ENCODE measurements at regions not wholly inside any gene's neighbourhood (a gene's known extent, or its start where the extent isn't known, plus 50 kb on each side); places are given as distances from the start of the nearest gene placed in this dataset.
A peak's percentile ranks its signal among the peaks of the same experiment; 100 is the strongest.

GRCh38 chr6:167763056-167763944 lies 63.4 kb upstream of the AFDN start (continued):
- TF ChIP-seq, protein P1, sequence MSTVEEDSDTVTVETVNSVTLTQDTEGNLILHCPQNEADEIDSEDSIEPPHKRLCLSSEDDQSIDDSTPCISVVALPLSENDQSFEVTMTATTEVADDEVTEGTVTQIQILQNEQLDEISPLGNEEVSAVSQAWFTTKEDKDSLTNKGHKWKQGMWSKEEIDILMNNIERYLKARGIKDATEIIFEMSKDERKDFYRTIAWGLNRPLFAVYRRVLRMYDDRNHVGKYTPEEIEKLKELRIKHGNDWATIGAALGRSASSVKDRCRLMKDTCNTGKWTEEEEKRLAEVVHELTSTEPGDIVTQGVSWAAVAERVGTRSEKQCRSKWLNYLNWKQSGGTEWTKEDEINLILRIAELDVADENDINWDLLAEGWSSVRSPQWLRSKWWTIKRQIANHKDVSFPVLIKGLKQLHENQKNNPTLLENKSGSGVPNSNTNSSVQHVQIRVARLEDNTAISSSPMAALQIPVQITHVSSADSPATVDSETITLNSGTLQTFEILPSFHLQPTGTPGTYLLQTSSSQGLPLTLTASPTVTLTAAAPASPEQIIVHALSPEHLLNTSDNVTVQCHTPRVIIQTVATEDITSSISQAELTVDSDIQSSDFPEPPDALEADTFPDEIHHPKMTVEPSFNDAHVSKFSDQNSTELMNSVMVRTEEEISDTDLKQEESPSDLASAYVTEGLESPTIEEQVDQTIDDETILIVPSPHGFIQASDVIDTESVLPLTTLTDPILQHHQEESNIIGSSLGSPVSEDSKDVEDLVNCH (CRISPR knock-in tag; IDR thresholded peaks at IDR 0.05): no peak
- no peak for TF ChIP-seq CREB1 (IDR thresholded peaks at IDR 0.05)
- TF ChIP-seq CREB1 (CRISPR knock-in tag; IDR thresholded peaks at IDR 0.05): no peak
- TF ChIP-seq MEIS1 (CRISPR knock-in tag; IDR thresholded peaks at IDR 0.05; ENCODE audit: borderline replicate concordance): peak; percentile 17; the same call in 1 of the 2 replicates
- TF ChIP-seq ZNF207 (IDR thresholded peaks at IDR 0.05; ENCODE audit: borderline replicate concordance): no peak
- no peak for TF ChIP-seq KLF11 (CRISPR knock-in tag; IDR thresholded peaks at IDR 0.05)
- TF ChIP-seq, protein P2, sequence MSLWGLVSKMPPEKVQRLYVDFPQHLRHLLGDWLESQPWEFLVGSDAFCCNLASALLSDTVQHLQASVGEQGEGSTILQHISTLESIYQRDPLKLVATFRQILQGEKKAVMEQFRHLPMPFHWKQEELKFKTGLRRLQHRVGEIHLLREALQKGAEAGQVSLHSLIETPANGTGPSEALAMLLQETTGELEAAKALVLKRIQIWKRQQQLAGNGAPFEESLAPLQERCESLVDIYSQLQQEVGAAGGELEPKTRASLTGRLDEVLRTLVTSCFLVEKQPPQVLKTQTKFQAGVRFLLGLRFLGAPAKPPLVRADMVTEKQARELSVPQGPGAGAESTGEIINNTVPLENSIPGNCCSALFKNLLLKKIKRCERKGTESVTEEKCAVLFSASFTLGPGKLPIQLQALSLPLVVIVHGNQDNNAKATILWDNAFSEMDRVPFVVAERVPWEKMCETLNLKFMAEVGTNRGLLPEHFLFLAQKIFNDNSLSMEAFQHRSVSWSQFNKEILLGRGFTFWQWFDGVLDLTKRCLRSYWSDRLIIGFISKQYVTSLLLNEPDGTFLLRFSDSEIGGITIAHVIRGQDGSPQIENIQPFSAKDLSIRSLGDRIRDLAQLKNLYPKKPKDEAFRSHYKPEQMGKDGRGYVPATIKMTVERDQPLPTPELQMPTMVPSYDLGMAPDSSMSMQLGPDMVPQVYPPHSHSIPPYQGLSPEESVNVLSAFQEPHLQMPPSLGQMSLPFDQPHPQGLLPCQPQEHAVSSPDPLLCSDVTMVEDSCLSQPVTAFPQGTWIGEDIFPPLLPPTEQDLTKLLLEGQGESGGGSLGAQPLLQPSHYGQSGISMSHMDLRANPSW (CRISPR knock-in tag; IDR thresholded peaks at IDR 0.05; ENCODE audit: borderline replicate concordance): no peak
- peak; percentile 49; the same call in 1 of the 2 replicates for TF ChIP-seq ZBTB4 (CRISPR knock-in tag; IDR thresholded peaks at IDR 0.05; ENCODE audit: borderline replicate concordance)
- TF ChIP-seq ZMAT3 (CRISPR knock-in tag; conservative IDR thresholded peaks at IDR 0.05): no peak
- no peak for TF ChIP-seq NFE2L1 (CRISPR knock-in tag; IDR thresholded peaks at IDR 0.05; ENCODE audit: borderline replicate concordance)
- TF ChIP-seq SSRP1 (CRISPR knock-in tag; IDR thresholded peaks at IDR 0.05): no peak
- TF ChIP-seq HNRNPK (IDR thresholded peaks at IDR 0.05; ENCODE audit: low read depth, low read length, poor library complexity, severe bottlenecking): no peak
- TF ChIP-seq, protein P3, sequence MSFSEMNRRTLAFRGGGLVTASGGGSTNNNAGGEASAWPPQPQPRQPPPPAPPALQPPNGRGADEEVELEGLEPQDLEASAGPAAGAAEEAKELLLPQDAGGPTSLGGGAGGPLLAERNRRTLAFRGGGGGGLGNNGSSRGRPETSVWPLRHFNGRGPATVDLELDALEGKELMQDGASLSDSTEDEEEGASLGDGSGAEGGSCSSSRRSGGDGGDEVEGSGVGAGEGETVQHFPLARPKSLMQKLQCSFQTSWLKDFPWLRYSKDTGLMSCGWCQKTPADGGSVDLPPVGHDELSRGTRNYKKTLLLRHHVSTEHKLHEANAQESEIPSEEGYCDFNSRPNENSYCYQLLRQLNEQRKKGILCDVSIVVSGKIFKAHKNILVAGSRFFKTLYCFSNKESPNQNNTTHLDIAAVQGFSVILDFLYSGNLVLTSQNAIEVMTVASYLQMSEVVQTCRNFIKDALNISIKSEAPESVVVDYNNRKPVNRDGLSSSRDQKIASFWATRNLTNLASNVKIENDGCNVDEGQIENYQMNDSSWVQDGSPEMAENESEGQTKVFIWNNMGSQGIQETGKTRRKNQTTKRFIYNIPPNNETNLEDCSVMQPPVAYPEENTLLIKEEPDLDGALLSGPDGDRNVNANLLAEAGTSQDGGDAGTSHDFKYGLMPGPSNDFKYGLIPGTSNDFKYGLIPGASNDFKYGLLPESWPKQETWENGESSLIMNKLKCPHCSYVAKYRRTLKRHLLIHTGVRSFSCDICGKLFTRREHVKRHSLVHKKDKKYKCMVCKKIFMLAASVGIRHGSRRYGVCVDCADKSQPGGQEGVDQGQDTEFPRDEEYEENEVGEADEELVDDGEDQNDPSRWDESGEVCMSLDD (CRISPR knock-in tag; IDR thresholded peaks at IDR 0.05; ENCODE audit: borderline replicate concordance): no peak
